CD4-positive, CD25-positive, alpha-beta regulatory T cell (primary cell): ENCODE measurements at regions not wholly inside any gene's neighbourhood (a gene's known extent, or its start where the extent isn't known, plus 50 kb on each side); places are given as distances from the start of the nearest gene placed in this dataset.
"Not testable (repeated sequence)": the region's sequence is repeated elsewhere in the genome, so short reads cannot be mapped to it uniquely, and the experiment has no call there.

ENCODE experiments used
- ATAC-seq, 2 donors: fragments of 150-1000 bp; cut with Tn5 transposase; one replicate each; pipeline ENCODE4 v1.10.0; 2021; ENCODE audit warnings: low read depth in 2 of 2, moderate number of reproducible peaks in 2 of 2, moderate library complexity in 1 of 2
- DNase-seq, 3 donors: peaks; one replicate each; pipeline versions ENCODE4 v3.0.0 to v3.0.0-alpha.2; 2012 to 2022; ENCODE audit warnings: mixed read lengths in 1 of 3
- H3K27ac ChIP-seq: one replicate; pipeline ENCODE4 v1.7.0; 2013; ENCODE audit warnings: mild to moderate bottlenecking, low read length; ENCODE audit not compliant: insufficient read depth, poor library complexity, severe bottlenecking
- H3K27me3 ChIP-seq: one replicate; pipeline ENCODE4 v1.7.0; 2013; ENCODE audit warnings: low read length; ENCODE audit not compliant: control insufficient read depth, insufficient read depth
- H3K36me3 ChIP-seq: one replicate; pipeline ENCODE4 v1.7.0; 2013; ENCODE audit warnings: mild to moderate bottlenecking, low read length, moderate library complexity; ENCODE audit not compliant: control insufficient read depth, insufficient read depth
- H3K4me1 ChIP-seq: 2 replicates; pipeline ENCODE4 v1.7.0; 2013; ENCODE audit warnings: mild to moderate bottlenecking, low read length; ENCODE audit not compliant: insufficient read depth, control insufficient read depth, poor library complexity, severe bottlenecking
- H3K4me3 ChIP-seq: one replicate; pipeline ENCODE4 v1.7.0; 2013; ENCODE audit warnings: low read depth, mild to moderate bottlenecking, low read length, moderate library complexity
- H3K9me3 ChIP-seq, 2 experiments: 1 replicate in 1 of 2; 2 replicates in 1 of 2; pipeline ENCODE4 v1.7.0; 2013; ENCODE audit warnings: low read length in 2 of 2, mild to moderate bottlenecking in 1 of 2, moderate library complexity in 1 of 2; ENCODE audit not compliant: control insufficient read depth in 2 of 2
- H3K27ac Mint-ChIP-seq, 3 donors: one replicate each; pipeline ENCODE4 v1.8.0; 2020 to 2022; ENCODE audit warnings: mild to moderate bottlenecking in 3 of 3, mixed read lengths in 3 of 3, moderate library complexity in 2 of 3
- H3K27me3 Mint-ChIP-seq: one replicate; pipeline ENCODE4 v1.8.0; 2022; ENCODE audit warnings: mild to moderate bottlenecking, mixed read lengths
- H3K36me3 Mint-ChIP-seq: one replicate; pipeline ENCODE4 v1.8.0; 2020; ENCODE audit warnings: mixed read lengths
- H3K4me1 Mint-ChIP-seq, 4 donors: one replicate each; pipeline ENCODE4 v1.8.0; 2020 to 2022; ENCODE audit warnings: mixed read lengths in 4 of 4, mild to moderate bottlenecking in 1 of 4
- H3K4me3 Mint-ChIP-seq, 4 donors: one replicate each; pipeline ENCODE4 v1.8.0; 2020 to 2022; ENCODE audit warnings: mild to moderate bottlenecking in 4 of 4, mixed read lengths in 4 of 4, moderate library complexity in 3 of 4
- H3K9me3 Mint-ChIP-seq, 7 donors: one replicate each; pipeline ENCODE4 v1.8.0; 2020 to 2022; ENCODE audit warnings: mixed read lengths in 7 of 7, mild to moderate bottlenecking in 3 of 7, moderate library complexity in 2 of 7

DNA sequence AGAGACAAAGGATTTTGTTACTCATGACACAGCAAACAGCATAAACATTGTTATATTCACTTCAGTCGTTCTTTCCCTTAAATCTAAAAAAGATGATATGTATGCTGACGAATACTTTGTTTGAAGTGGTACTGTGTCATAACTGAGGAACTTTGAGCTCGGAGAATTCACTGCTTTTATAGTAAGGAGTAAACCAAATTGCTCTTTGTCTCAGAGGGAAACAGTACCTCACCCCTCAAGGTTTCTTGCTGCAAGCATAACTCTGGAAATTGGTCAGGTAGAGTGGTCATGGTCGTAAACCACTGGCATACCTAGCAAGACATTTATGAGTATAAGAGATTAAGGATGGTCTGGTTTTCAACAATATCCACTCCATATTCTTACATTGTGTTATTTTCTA, 160.2 kb upstream of the OR4E1 start:
- H3K27ac Mint-ChIP-seq = no peak overlapping the region
- H3K36me3 ChIP-seq = no peaks in the 10 kb centered on the region
- peaks cover 1% of the 10 kb centered on the region for H3K27me3 ChIP-seq
- peaks cover 23% of the 10 kb centered on the region for H3K27me3 Mint-ChIP-seq
- ATAC-seq = no peak
- H3K9me3 Mint-ChIP-seq = peaks cover 0 to 1% (median 0%) of the 10 kb centered on the region in 7 donors
- H3K4me3 Mint-ChIP-seq = no peak overlapping the region
- peaks cover 0 to 3% (median 0%) of the 10 kb centered on the region in 4 donors for H3K4me1 Mint-ChIP-seq
- no peak overlapping the region for H3K27ac ChIP-seq
- no peaks in the 10 kb centered on the region for H3K36me3 Mint-ChIP-seq
- H3K4me1 ChIP-seq = no peaks in the 10 kb centered on the region
- DNase-seq = no peak
- H3K9me3 ChIP-seq = no peaks in the 10 kb centered on the region
- no peak overlapping the region for H3K4me3 ChIP-seq

DNA sequence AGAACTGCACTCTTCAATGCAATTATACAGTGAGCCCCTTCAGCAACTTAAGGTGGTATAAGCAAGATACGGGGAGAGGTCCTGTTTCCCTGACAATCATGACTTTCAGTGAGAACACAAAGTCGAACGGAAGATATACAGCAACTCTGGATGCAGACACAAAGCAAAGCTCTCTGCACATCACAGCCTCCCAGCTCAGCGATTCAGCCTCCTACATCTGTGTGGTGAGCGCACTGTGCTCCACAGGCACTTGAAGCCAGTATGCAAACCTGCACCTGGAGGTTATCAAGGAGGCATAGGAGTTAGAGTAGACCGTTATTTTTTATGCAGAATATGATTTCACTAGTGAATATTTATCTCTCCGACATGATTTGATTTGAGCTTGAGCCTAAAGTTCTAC, 152.2 kb upstream of the OR4E1 start:
- Mint-ChIP-seq H3K9me3 (no peaks in the 10 kb centered on the region), H3K4me3 (peak overlapping the region in 3 of 4 donors; percentile 76 to 86 (median 81)), H3K36me3 (no peaks in the 10 kb centered on the region), H3K27me3 (peaks cover 50% of the 10 kb centered on the region), H3K27ac (peak overlapping the region in 1 of 3 donors; percentile 45), H3K4me1 (peaks cover 0 to 9% (median 3%) of the 10 kb centered on the region in 4 donors)
- H3K36me3 ChIP-seq = no peaks in the 10 kb centered on the region
- H3K4me1 ChIP-seq = peaks cover 4% of the 10 kb centered on the region
- peak overlapping the region; percentile 60 for H3K4me3 ChIP-seq
- ATAC-seq (peak; percentile 22), DNase-seq (no peak)
- H3K27me3 ChIP-seq = peaks cover 13% of the 10 kb centered on the region
- no peak overlapping the region for H3K27ac ChIP-seq
- H3K9me3 ChIP-seq = no peaks in the 10 kb centered on the region

DNA sequence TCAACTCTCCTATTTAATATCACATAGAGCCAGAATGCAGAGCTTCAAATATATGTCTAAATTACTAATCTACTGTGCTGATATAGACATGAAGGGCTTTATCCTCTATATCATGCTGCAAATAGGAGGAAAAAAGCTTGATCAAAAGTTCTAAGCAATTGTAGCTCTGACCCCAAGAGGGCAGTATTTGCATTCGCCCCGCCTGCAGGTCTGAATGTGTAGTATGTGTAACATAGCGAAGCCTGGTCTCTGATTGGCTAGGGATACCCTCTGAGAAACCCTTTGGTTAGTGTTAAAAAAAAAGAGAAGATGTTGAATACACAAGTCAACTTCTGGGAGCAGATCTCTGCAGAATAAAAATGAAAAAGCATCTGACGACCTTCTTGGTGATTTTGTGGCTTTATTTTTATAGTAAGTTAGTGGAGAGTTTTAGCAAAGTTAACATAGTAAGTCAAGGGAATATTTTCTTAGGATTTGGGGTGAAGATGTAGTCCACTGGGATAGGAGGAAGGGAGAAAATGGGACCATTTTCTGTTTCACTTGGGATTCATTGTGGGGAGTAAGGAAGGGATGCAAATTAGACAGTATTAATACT, 151.6 kb upstream of the OR4E1 start:
- H3K4me1 ChIP-seq = peaks cover 4% of the 10 kb centered on the region
- DNase-seq (peak; percentile 36 to 81 (median 55)), ATAC-seq (peak; percentile 90 to 92)
- H3K36me3 ChIP-seq = no peaks in the 10 kb centered on the region
- peak overlapping the region; percentile 60 for H3K4me3 ChIP-seq
- H3K27ac ChIP-seq = no peak overlapping the region
- H3K9me3 ChIP-seq = no peaks in the 10 kb centered on the region
- peaks cover 17% of the 10 kb centered on the region for H3K27me3 ChIP-seq
- Mint-ChIP-seq H3K27ac (peak overlapping the region; percentile 7 to 86 (median 45)), H3K4me1 (peaks cover 0 to 9% (median 3%) of the 10 kb centered on the region in 4 donors), H3K27me3 (peaks cover 50% of the 10 kb centered on the region), H3K36me3 (no peaks in the 10 kb centered on the region), H3K9me3 (no peaks in the 10 kb centered on the region), H3K4me3 (peak overlapping the region; percentile 62 to 86 (median 78))

DNA sequence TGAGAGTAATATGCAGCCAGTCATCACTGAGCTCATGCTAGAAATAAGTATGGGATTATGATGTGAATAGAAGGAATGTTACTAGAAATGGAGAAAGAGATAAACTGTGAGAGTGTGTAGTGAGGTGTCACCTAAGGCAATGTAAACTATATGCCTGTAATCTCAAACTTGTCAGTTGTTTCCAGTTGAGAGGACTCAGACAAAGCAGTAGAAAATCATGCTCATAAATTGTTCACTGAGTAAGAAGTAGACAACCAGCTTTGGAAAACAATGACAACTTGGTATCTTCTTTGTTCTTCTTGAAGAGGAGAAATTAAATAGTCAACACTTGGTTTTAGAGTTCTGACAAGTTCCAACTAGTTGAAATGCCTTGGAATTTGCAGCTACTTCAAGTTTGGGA, 148.5 kb upstream of the OR4E1 start:
- ATAC-seq (no peak), DNase-seq (no peak)
- Mint-ChIP-seq H3K4me1 (peaks cover 0 to 5% (median 2%) of the 10 kb centered on the region in 4 donors), H3K27me3 (peaks cover 56% of the 10 kb centered on the region), H3K27ac (no peak overlapping the region), H3K36me3 (no peaks in the 10 kb centered on the region), H3K9me3 (peaks cover 0 to 8% (median 4%) of the 10 kb centered on the region in 7 donors), H3K4me3 (no peak overlapping the region)
- Histone ChIP-seq H3K27ac (no peak overlapping the region), H3K4me3 (no peak overlapping the region), H3K4me1 (peaks cover 4% of the 10 kb centered on the region), H3K27me3 (peaks cover 18% of the 10 kb centered on the region), H3K36me3 (no peaks in the 10 kb centered on the region), H3K9me3 (no peaks in the 10 kb centered on the region)

DNA sequence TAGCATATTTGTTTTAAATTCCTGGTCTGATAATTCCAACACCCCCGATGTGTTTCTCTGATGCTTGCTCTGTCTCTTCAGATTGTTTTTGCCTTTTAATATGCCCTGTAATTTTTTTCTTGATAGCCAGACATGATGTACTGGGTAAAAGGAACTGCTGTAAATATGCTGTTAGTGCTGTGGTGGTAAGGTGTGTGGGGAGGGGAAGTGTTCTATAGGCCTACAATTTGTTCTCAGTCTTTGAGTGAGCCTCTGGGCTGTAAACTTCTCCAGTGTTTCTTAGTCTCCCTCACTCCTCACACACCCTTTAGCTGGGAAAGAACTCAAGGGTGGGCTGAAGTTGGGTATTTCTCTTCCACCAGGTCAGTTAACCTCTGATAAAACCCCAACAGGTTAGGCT, 147.0 kb upstream of the OR4E1 start:
- no peak overlapping the region for H3K4me3 Mint-ChIP-seq
- no peak overlapping the region for H3K27ac Mint-ChIP-seq

DNA sequence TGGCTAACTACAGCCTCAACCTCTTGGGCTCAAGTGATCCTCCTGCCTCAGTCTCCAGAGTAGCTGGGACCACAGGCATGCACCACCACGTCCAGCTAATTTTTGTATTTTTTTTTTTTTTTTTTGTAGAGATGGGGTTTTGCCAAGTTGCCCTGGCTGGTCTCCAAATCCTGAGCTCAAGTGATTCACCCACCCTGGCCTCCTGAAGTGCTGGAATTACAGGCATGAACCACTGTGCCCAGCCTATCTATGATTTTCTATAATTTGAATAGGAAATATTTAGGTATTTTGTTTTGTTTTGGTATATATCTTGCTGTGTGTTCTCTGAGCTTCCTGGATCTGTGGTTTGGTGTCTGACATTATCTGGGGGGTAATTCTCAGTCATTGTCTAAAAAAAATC, 146.3 kb upstream of the OR4E1 start:
- not testable (repeated sequence) for H3K27ac Mint-ChIP-seq, H3K4me1 ChIP-seq, ATAC-seq, H3K36me3 Mint-ChIP-seq, H3K27ac ChIP-seq, H3K4me3 ChIP-seq, H3K9me3 ChIP-seq, H3K4me3 Mint-ChIP-seq, H3K36me3 ChIP-seq, DNase-seq, H3K4me1 Mint-ChIP-seq
- Mint-ChIP-seq H3K27me3 (peaks cover 53% of the 10 kb centered on the region), H3K9me3 (peaks cover 2 to 21% (median 9%) of the 10 kb centered on the region in 7 donors)
- H3K27me3 ChIP-seq = peaks cover 11% of the 10 kb centered on the region

More for the DNA sequence above, 147.0 kb upstream of the OR4E1 start:
- ATAC-seq (no peak), DNase-seq (no peak)
- H3K27me3 Mint-ChIP-seq = peaks cover 57% of the 10 kb centered on the region
- H3K9me3 Mint-ChIP-seq = peaks cover 1 to 19% (median 8%) of the 10 kb centered on the region in 7 donors
- Histone ChIP-seq H3K36me3 (no peaks in the 10 kb centered on the region), H3K4me1 (peaks cover 4% of the 10 kb centered on the region), H3K9me3 (peaks cover 4 to 9% of the 10 kb centered on the region in 2 experiments), H3K27ac (no peak overlapping the region), H3K4me3 (no peak overlapping the region), H3K27me3 (peaks cover 12% of the 10 kb centered on the region)
- no peaks in the 10 kb centered on the region for H3K36me3 Mint-ChIP-seq
- H3K4me1 Mint-ChIP-seq = peaks cover 0 to 5% (median 2%) of the 10 kb centered on the region in 4 donors

DNA sequence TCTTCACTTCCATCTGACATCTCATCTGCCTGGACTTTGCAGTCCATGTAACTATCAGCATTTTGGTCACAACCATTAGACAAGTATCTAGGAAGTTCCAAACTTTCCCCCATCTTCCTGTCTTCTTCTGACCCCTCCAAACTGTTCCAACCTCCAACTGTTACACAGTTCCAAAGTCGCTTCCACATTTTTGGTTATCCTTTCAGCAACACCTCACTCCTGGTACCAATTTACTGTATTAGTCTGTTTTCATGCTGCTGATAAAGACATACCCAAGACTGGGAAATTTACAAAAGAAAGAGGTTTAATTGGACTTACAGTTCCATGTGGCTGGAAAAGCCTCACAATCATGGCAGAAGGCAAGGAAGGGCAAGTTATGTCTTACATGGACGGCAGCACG, 143.4 kb upstream of the OR4E1 start:
- not testable (repeated sequence) for H3K4me1 Mint-ChIP-seq, H3K4me1 ChIP-seq, H3K36me3 ChIP-seq, H3K4me3 ChIP-seq, H3K4me3 Mint-ChIP-seq, H3K9me3 ChIP-seq, H3K36me3 Mint-ChIP-seq, H3K27ac ChIP-seq, ATAC-seq, DNase-seq
- H3K27me3 Mint-ChIP-seq = peaks cover 47% of the 10 kb centered on the region
- peaks cover 4 to 26% (median 12%) of the 10 kb centered on the region in 7 donors for H3K9me3 Mint-ChIP-seq
- H3K27ac Mint-ChIP-seq = peak overlapping the region in 1 of 3 donors; percentile 89
- H3K27me3 ChIP-seq = peaks cover 11% of the 10 kb centered on the region

DNA sequence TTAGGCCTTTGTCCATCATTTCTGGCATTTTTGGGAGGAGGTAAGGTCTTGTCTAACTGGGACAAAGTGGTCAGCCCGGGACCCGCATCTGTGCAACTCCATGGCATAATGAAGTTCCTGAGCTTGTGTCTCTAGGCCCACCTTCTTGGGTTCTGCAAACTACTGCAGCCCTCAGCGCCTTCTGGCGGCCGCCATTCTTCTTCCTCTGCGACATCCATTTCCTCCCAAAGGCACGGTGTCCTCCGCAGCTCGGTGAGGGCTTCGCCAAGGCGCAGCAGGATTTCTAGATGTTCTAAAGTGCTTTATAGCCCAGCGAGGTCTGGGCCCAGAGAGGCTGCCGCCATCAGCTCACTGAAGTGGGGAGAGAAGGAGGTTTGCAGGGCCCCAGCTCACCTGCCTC, 134.4 kb upstream of the OR4E1 start:
- Histone ChIP-seq H3K4me1 (no peaks in the 10 kb centered on the region), H3K27ac (no peak overlapping the region), H3K9me3 (no peaks in the 10 kb centered on the region), H3K27me3 (peaks cover 7% of the 10 kb centered on the region), H3K4me3 (no peak overlapping the region), H3K36me3 (no peaks in the 10 kb centered on the region)
- Mint-ChIP-seq H3K27ac (no peak overlapping the region), H3K4me3 (peak overlapping the region in 1 of 4 donors; percentile 28), H3K9me3 (peaks cover 0 to 6% (median 0%) of the 10 kb centered on the region in 7 donors), H3K36me3 (no peaks in the 10 kb centered on the region), H3K27me3 (peaks cover 51% of the 10 kb centered on the region), H3K4me1 (no peaks in the 10 kb centered on the region)
- DNase-seq (no peak), ATAC-seq (no peak)
